ENCODE measurements at regions not wholly inside any gene's neighbourhood (a gene's known extent, or its start where the extent isn't known, plus 50 kb on each side); places are given as distances from the start of the nearest gene placed in this dataset.
"Not testable (repeated sequence)": the region's sequence is repeated elsewhere in the genome, so short reads cannot be mapped to it uniquely, and the experiment has no call there.

GRCh38 chr4:117691572-117692351 lies 342.5 kb upstream of the NDST3 start:
- no peak for DNase-seq (ENCODE audit: low spot score)

GRCh38 chr4:117692538-117692937 lies 341.7 kb upstream of the NDST3 start:
- no peak for DNase-seq (ENCODE audit: low spot score)

GRCh38 chr4:117699595-117699994 lies 334.7 kb upstream of the NDST3 start:
- no peak for DNase-seq (ENCODE audit: low spot score)

GRCh38 chr4:117700111-117700892 lies 334.0 kb upstream of the NDST3 start:
- peak; percentile 12 for DNase-seq (ENCODE audit: low spot score)

- no peak for DNase-seq (ENCODE audit: low spot score)
These were observed 331.9 kb upstream of the NDST3 start for GRCh38 chr4:117702353-117702752.

- no peak for DNase-seq (ENCODE audit: low spot score)
These were observed 329.6 kb upstream of the NDST3 start for GRCh38 chr4:117704721-117705120.

GRCh38 chr4:117740736-117741135 lies 293.6 kb upstream of the NDST3 start:
- no peak for DNase-seq (ENCODE audit: low spot score)

- DNase-seq (ENCODE audit: low spot score), result not testable (repeated sequence)
These were observed 288.9 kb upstream of the NDST3 start for GRCh38 chr4:117745379-117745778.

GRCh38 chr4:117755438-117755837 lies 278.8 kb upstream of the NDST3 start:
- no peak for DNase-seq (ENCODE audit: low spot score)

GRCh38 chr4:117768610-117769009 lies 265.7 kb upstream of the NDST3 start:
- DNase-seq (ENCODE audit: low spot score), result no peak

GRCh38 chr4:117770269-117771102 lies 263.8 kb upstream of the NDST3 start:
- DNase-seq (ENCODE audit: low spot score), result no peak

GRCh38 chr4:117771647-117772337 lies 262.5 kb upstream of the NDST3 start:
- no peak for DNase-seq (ENCODE audit: low spot score)

- DNase-seq (ENCODE audit: low spot score), result peak; percentile 36
These were observed 261.0 kb upstream of the NDST3 start for GRCh38 chr4:117773064-117773936.

- peak; percentile 42 for DNase-seq (ENCODE audit: low spot score)
These were observed 256.6 kb upstream of the NDST3 start for GRCh38 chr4:117777721-117778120.

- peak; percentile 32 for DNase-seq (ENCODE audit: low spot score)
These were observed 250.6 kb upstream of the NDST3 start for GRCh38 chr4:117783716-117784115.

GRCh38 chr4:117784266-117784665 lies 250.0 kb upstream of the NDST3 start:
- DNase-seq (ENCODE audit: low spot score), result no peak

GRCh38 chr4:117786566-117786965 lies 247.7 kb upstream of the NDST3 start:
- no peak for DNase-seq (ENCODE audit: low spot score)

GRCh38 chr4:117793845-117794480 lies 240.3 kb upstream of the NDST3 start:
- DNase-seq (ENCODE audit: low spot score), result no peak

GRCh38 chr4:117796677-117797076 lies 237.6 kb upstream of the NDST3 start:
- DNase-seq (ENCODE audit: low spot score), result peak; percentile 50

- DNase-seq (ENCODE audit: low spot score), result no peak
These were observed 233.7 kb upstream of the NDST3 start for GRCh38 chr4:117800636-117801035.
